H1 (cell line): ENCODE measurements at regions not wholly inside any gene's neighbourhood (a gene's known extent, or its start where the extent isn't known, plus 50 kb on each side); places are given as distances from the start of the nearest gene placed in this dataset.

ENCODE experiments used
- CTCF ChIA-PET: fragments of 300-600 bp; sonication (Branson Sonifier 250); formaldehyde crosslinking; loops from one replicate; lab custom pipeline; 2021; ENCODE audit not compliant: partially characterized antibody; lab: Charles Lee
- POLR2A ChIA-PET: fragments of 300-600 bp; sonication (Branson Sonifier 250); formaldehyde crosslinking; loops from one replicate; lab custom pipeline; 2021; ENCODE audit warnings: inconsistent platforms; ENCODE audit not compliant: partially characterized antibody; lab: Charles Lee
- DNase-seq, 2 experiments: peaks; one replicate each; pipeline versions ENCODE4 v3.0.0 to v3.0.0-alpha.2; 2010 to 2022; ENCODE audit warnings: low spot score in 2 of 2, low read depth in 1 of 2, mixed read lengths in 1 of 2
- FAIRE-seq: peaks from 2 replicates; lab custom pipeline; 2011; peaks lifted over from hg19 to GRCh38; lab: Jason Lieb, UNC
- H2AFZ ChIP-seq: 2 replicates; pipeline ENCODE4 v1.8.1; 2012; ENCODE audit warnings: low read length, inconsistent platforms
- H2AK5ac ChIP-seq: 2 replicates; pipeline ENCODE4 v1.6.1; 2013; ENCODE audit warnings: low read depth, low read length
- H2BK120ac ChIP-seq: replicated peaks from 2 replicates; pipeline ENCODE3; 2013; ENCODE audit warnings: low read depth, low read length, inconsistent platforms
- H2BK12ac ChIP-seq: 2 replicates; pipeline ENCODE4 v1.6.1; 2013; ENCODE audit warnings: low read depth, low read length
- H2BK15ac ChIP-seq: 2 replicates; pipeline ENCODE4 v1.6.1; 2013; ENCODE audit warnings: low read length
- H2BK20ac ChIP-seq: 2 replicates; pipeline ENCODE4 v1.6.1; 2013; ENCODE audit warnings: low read length
- H2BK5ac ChIP-seq: 2 replicates; pipeline ENCODE4 v1.6.1; 2013; ENCODE audit warnings: low read depth, low read length
- H3K14ac ChIP-seq: 2 replicates; pipeline ENCODE4 v1.6.1; 2013; ENCODE audit warnings: inconsistent platforms; ENCODE audit not compliant: insufficient read length
- H3K18ac ChIP-seq: 2 replicates; pipeline ENCODE4 v1.6.1; 2013; ENCODE audit warnings: low read length; ENCODE audit errors: extremely low read depth
- H3K23ac ChIP-seq: 2 replicates; pipeline ENCODE4 v1.6.1; 2013; ENCODE audit warnings: inconsistent platforms; ENCODE audit not compliant: insufficient read length
- H3K23me2 ChIP-seq: 2 replicates; pipeline ENCODE4 v1.6.1; 2013; ENCODE audit warnings: low read depth, low read length
- H3K27ac ChIP-seq: 2 replicates; pipeline ENCODE4 v1.6.1; 2011; ENCODE audit warnings: low read depth, low read length, inconsistent platforms
- H3K27me3 ChIP-seq, 4 experiments: replicated peaks in 1 of 4; 1 replicate in 1 of 4; 2 replicates in 3 of 4; pipeline versions ENCODE4 v1.6.1 to v1.8.1; 2011 to 2013; ENCODE audit warnings: low read length in 3 of 4, mild to moderate bottlenecking in 3 of 4, inconsistent platforms in 2 of 4, mixed read lengths in 2 of 4, moderate library complexity in 1 of 4; ENCODE audit not compliant: control insufficient read depth in 3 of 4, insufficient read depth in 3 of 4; ENCODE audit errors: extremely low read depth in 1 of 4
- H3K36me3 ChIP-seq, 4 experiments: 2 replicates each; pipeline versions ENCODE4 v1.6.1 to v1.8.1; 2011 to 2013; ENCODE audit warnings: mild to moderate bottlenecking in 4 of 4, low read length in 3 of 4, moderate library complexity in 2 of 4, control low read depth in 1 of 4, inconsistent platforms in 1 of 4; ENCODE audit not compliant: insufficient read depth in 4 of 4, control insufficient read depth in 2 of 4
- H3K4ac ChIP-seq: replicated peaks from 2 replicates; pipeline ENCODE3; 2013; ENCODE audit warnings: low read length, low read depth, mixed read lengths, inconsistent platforms; ENCODE audit not compliant: insufficient read length
- H3K4me1 ChIP-seq, 4 experiments: replicated peaks in 1 of 4; 1 replicate in 1 of 4; 2 replicates in 3 of 4; pipeline versions ENCODE4 v1.6.1 to v1.8.1; 2011 to 2013; ENCODE audit warnings: low read length in 3 of 4, inconsistent platforms in 2 of 4, mixed read lengths in 1 of 4; ENCODE audit not compliant: insufficient read depth in 4 of 4, control insufficient read depth in 3 of 4
- H3K4me2 ChIP-seq, 2 experiments: 2 replicates each; pipeline versions ENCODE4 v1.6.1 to v1.8.1; 2011 to 2013; ENCODE audit warnings: low read depth in 2 of 2, low read length in 2 of 2, control low read depth in 1 of 2, inconsistent platforms in 1 of 2, mild to moderate bottlenecking in 1 of 2; ENCODE audit not compliant: insufficient read depth in 1 of 2
- H3K4me3 ChIP-seq, 4 experiments: fragments of 200-600, 300-600 bp in 1 of 4; sonication (generic), shearing (Covaris generic), sonication (Bioruptor Twin) in 1 of 4; 2 replicates each; pipeline versions ENCODE4 v1.5.1 to v1.8.1; 2011 to 2016; ENCODE audit warnings: low read length in 4 of 4, low read depth in 3 of 4, control low read depth in 2 of 4, inconsistent platforms in 2 of 4, mild to moderate bottlenecking in 2 of 4, mixed read lengths in 1 of 4, moderate library complexity in 1 of 4; ENCODE audit not compliant: insufficient read depth in 2 of 4; ENCODE audit errors: extremely low read depth in 1 of 4
- H3K56ac ChIP-seq: replicated peaks from 2 replicates; pipeline ENCODE3; 2013; ENCODE audit warnings: low read depth, mild to moderate bottlenecking, mixed read lengths, low read length, inconsistent platforms; ENCODE audit not compliant: insufficient read length
- H3K79me1 ChIP-seq: 2 replicates; pipeline ENCODE4 v1.6.1; 2013; ENCODE audit warnings: low read depth, low read length, control low read depth
- H3K79me2 ChIP-seq, 2 experiments: 2 replicates each; pipeline versions ENCODE4 v1.6.1 to v1.8.1; 2012 to 2013; ENCODE audit warnings: low read length in 2 of 2, mild to moderate bottlenecking in 2 of 2, inconsistent platforms in 1 of 2; ENCODE audit not compliant: insufficient read depth in 2 of 2, control insufficient read depth in 1 of 2
- H3K9ac ChIP-seq, 4 experiments: replicated peaks in 1 of 4; 1 replicate in 1 of 4; 2 replicates in 3 of 4; pipeline versions ENCODE4 v1.6.1 to v1.8.1; 2011 to 2013; ENCODE audit warnings: low read depth in 3 of 4, low read length in 3 of 4, control low read depth in 2 of 4, mild to moderate bottlenecking in 2 of 4, moderate library complexity in 2 of 4, inconsistent platforms in 1 of 4; ENCODE audit errors: extremely low read depth in 1 of 4
- H3K9me3 ChIP-seq, 2 experiments: 2 replicates each; pipeline versions ENCODE4 v1.6.1 to v1.8.1; 2012 to 2013; ENCODE audit warnings: mild to moderate bottlenecking in 2 of 2, moderate library complexity in 2 of 2, control low read depth in 1 of 2, inconsistent platforms in 1 of 2, low read depth in 1 of 2, low read length in 1 of 2, mixed read lengths in 1 of 2; ENCODE audit not compliant: insufficient read depth in 2 of 2
- H4K20me1 ChIP-seq, 2 experiments: replicated peaks in 1 of 2; 2 replicates each; pipeline versions ENCODE3 to v1.8.1; 2011 to 2013; ENCODE audit warnings: inconsistent platforms in 2 of 2, low read length in 2 of 2, mild to moderate bottlenecking in 1 of 2; ENCODE audit not compliant: insufficient read depth in 2 of 2, control insufficient read depth in 1 of 2
- H4K5ac ChIP-seq: 2 replicates; pipeline ENCODE4 v1.6.1; 2013; ENCODE audit warnings: low read length, low read depth, mixed read lengths, inconsistent platforms; ENCODE audit not compliant: insufficient read length
- H4K8ac ChIP-seq: 2 replicates; pipeline ENCODE4 v1.8.0; 2013; ENCODE audit warnings: mild to moderate bottlenecking, moderate library complexity, low read length, inconsistent platforms; ENCODE audit not compliant: insufficient read depth; ENCODE audit errors: extremely low read depth
- H4K91ac ChIP-seq: replicated peaks from 2 replicates; pipeline ENCODE3; 2013; ENCODE audit warnings: low read length, mixed read lengths, inconsistent platforms; ENCODE audit not compliant: insufficient read length
- TBP ChIP-seq: IDR thresholded peaks from 2 replicates; pipeline ENCODE4 v1.6.1; 2011; ENCODE audit warnings: low read depth, low read length, improper control_type of control experiment
- WGBS, 2 experiments: shearing (Covaris generic) in 1 of 2; methylation state at CpG; one replicate each; pipeline versions ENCODE4 v1.1.6 to v1.1.7; 2013 to 2015; ENCODE audit warnings: low lambda C conversion rate in 2 of 2, mixed read lengths in 2 of 2, inconsistent platforms in 1 of 2, low coverage in 1 of 2, missing lambda C conversion rate in 1 of 2; ENCODE audit not compliant: insufficient replicate concordance in 2 of 2, insufficient coverage in 1 of 2, insufficient read length in 1 of 2; ENCODE audit errors: extremely low coverage in 1 of 2, missing lambda C conversion rate in 1 of 2; 5-methylcytosine and 5-hydroxymethylcytosine counted together

- H3K4me2 ChIP-seq: peak overlapping the region; percentile 8 to 59; a peak in 3 of 4 replicates
- H4K8ac ChIP-seq: no peak overlapping the region
- DNase-seq (no peak), FAIRE-seq (no peak)
- no peak overlapping the region for H3K14ac ChIP-seq
- H3K4me3 ChIP-seq: no peak overlapping the region
- H4K20me1 ChIP-seq: no peaks in the 10 kb centered on the region
- no peak overlapping the region for H2AK5ac ChIP-seq
- ChIA-PET POLR2A (no interaction called here), CTCF (no interaction called here)
- H3K9me3 ChIP-seq: no peaks in the 10 kb centered on the region
- H3K56ac ChIP-seq: no peak overlapping the region
- no peak overlapping the region for H2AFZ ChIP-seq
- no peak overlapping the region for H3K18ac ChIP-seq
- no peak overlapping the region for H4K91ac ChIP-seq
- H3K9ac ChIP-seq: no peak overlapping the region
- H4K5ac ChIP-seq: peak overlapping the region; percentile 31
- H3K27ac ChIP-seq: no peak overlapping the region
- H3K79me1 ChIP-seq: no peaks in the 10 kb centered on the region
- no peak overlapping the region for H2BK12ac ChIP-seq
- H3K36me3 ChIP-seq: no peaks in the 10 kb centered on the region
- H2BK15ac ChIP-seq: no peak overlapping the region
- H2BK5ac ChIP-seq: no peak overlapping the region
- no peaks in the 10 kb centered on the region for H3K27me3 ChIP-seq
- H3K23ac ChIP-seq: no peak overlapping the region
- 71% methylated on average over 7 of the region's 7 CpGs; no CpG with 5 or more reads in 1 of the 2 experiments for WGBS, 2 experiments
- H2BK20ac ChIP-seq: 0 out of 2 replicates have a peak overlapping the region, but pooled peaks have one; percentile 24
- no peak overlapping the region for H3K4ac ChIP-seq
- peak overlapping the region; percentile 34 for H2BK120ac ChIP-seq
- peaks cover 0 to 13% (median 2%) of the 10 kb centered on the region in 4 experiments; a peak in 3 of 7 replicates for H3K4me1 ChIP-seq
- no peaks in the 10 kb centered on the region for H3K79me2 ChIP-seq
- H3K23me2 ChIP-seq: no peaks in the 10 kb centered on the region
- TF ChIP-seq TBP: no peak
Observed at GRCh38 chr5:144583541-144584449, 413.1 kb downstream of the KCTD16 start.
